Stimulated activated CD4-positive, alpha-beta T cell treated with anti-CD3 and anti-CD28 coated beads, Interleukin-12 subunit alpha, Interleukin-12 subunit beta, amount 100 ng/mL, for 24 hours (primary cell): ENCODE measurements at regions not wholly inside any gene's neighbourhood (a gene's known extent, or its start where the extent isn't known, plus 50 kb on each side); places are given as distances from the start of the nearest gene placed in this dataset.
"Not testable (repeated sequence)": the region's sequence is repeated elsewhere in the genome, so short reads cannot be mapped to it uniquely, and the experiment has no call there.

Experiments used
- DNase-seq, 2 experiments: peaks; one replicate each; pipeline ENCODE4 v3.0.0-alpha.2; 2020; ENCODE audit warnings: low read depth in 2 of 2

DNA sequence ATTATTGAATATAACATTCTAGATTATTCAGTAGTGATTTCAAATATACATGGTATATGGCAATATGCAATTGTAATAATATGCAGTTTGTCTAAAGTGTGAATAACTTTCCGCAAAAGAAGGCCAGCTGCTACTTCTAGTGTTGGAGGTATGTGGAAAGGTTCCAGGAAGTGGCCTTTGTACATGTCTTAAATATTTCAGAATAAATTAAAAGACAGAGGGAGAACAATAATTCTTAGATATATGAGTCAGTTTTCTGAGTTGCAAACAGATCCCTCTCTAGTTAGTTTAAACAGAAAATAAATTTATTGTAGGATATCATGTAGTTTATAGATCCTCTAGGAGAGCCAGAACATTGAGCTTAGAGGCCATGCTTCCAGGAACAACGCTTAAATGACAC is 210.8 kb upstream of the ELL2 start:
- DNase-seq: no peak

GRCh38 chr5:96171973-96172372 is 210.3 kb upstream of the ELL2 start:
- not testable (repeated sequence) for DNase-seq

- DNase-seq: not testable (repeated sequence)
Measured at GRCh38 chr5:96170481-96171125, 209.0 kb upstream of the ELL2 start.

- not testable (repeated sequence) for DNase-seq
Measured at GRCh38 chr5:96168833-96169232, 207.2 kb upstream of the ELL2 start.

GRCh38 chr5:96159043-96159442 is 197.4 kb upstream of the ELL2 start:
- no peak for DNase-seq

GRCh38 chr5:96157841-96158291 is 196.2 kb upstream of the ELL2 start:
- DNase-seq: no peak

DNA sequence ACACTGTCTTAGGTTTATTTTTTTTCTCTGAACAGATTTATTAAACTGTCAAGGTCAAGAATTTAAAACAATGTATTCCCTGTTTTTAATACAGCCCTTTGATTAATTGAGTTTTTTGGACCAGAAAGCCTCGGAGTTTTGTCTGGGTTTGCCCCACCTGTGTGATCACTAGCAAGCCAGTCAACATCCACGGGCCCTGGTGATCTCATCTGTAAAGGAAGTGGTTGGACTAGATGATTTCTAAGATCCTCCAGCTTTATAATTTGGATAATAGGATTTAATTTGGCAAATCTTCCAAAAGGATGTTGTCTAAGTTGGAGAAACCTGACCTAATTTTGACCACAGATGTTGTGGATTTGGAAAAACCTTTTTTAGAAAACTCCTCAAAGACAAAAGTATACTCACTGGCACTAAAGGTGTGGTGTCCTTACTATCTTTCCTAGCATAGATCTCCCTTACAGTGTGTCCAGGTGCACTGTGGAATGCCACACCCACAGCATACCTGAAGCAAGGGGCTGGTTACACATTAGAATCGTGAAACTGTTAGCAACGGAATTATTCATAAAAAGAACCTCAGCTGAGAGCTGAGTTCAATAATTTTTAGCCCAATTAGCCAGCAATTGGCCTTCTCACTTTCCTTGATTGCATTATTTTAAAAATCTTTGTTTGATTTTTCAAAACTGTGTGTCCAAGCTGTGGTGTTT is 195.6 kb upstream of the ELL2 start:
- DNase-seq: no peak

DNA sequence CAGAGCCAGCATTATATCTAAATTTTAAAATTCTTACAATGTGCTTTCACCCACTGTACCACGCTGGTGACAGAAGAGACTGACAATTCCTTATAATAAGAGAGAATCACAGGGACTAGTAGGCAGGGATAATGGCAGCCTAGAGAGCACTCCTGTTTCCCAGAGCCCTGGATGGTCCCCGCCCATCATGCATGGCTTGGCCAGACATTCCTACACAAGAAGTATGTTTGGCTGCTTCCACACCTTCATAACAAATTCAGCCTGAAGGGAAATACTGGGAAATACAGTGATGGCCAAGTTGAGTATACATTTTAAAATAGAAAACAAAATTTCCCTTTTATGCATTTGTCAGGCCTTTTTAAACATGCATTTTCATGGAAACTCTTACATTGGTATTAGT is 193.5 kb upstream of the ELL2 start:
- no peak for DNase-seq

GRCh38 chr5:96151891-96152290 is 190.2 kb upstream of the ELL2 start:
- DNase-seq: no peak

- no peak for DNase-seq
Measured at GRCh38 chr5:96150007-96150406, 188.4 kb upstream of the ELL2 start.

GRCh38 chr5:96149546-96149945 is 187.9 kb upstream of the ELL2 start:
- no peak for DNase-seq

DNA sequence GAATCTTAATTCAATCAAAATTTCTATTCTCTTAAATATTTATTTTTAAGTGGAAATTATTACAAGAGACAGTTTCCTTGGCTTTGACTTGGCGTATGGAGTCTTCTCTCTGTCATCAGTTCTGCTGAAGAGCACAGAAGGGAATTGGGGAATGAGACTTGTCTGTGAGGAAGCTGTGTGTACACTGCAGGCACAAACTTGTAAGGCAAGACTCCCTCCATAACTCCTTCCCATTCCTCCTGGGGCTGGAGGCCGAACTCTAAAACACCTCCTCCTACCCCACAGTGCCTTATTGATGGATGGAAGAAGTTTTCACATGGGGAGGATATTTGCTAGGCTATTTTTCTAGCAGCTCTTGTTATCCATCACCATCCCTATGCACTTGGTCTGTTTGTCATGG is 187.4 kb upstream of the ELL2 start:
- DNase-seq: no peak

- DNase-seq: no peak
Measured at GRCh38 chr5:96148376-96148775, 186.7 kb upstream of the ELL2 start.

DNA sequence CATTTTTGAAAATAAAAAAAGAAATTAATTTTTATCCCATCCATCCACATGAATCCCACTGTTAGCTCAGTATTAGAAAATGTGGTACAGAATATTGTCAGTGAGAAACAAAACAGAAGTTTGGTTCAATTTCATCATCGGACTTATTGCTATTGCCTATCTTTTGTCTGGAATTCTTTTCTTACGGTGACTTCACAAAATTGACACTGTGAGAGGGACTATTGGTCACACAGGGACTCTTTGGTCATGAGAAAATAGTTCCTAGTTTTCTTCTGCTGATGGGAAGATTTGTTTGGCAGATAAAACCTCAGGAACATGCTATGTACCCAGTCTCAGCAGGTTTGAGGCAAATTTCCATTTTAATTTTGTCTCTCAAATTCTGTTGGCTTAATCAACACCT is 186.2 kb upstream of the ELL2 start:
- no peak for DNase-seq

GRCh38 chr5:96146675-96147074 is 185.0 kb upstream of the ELL2 start:
- no peak for DNase-seq

DNA sequence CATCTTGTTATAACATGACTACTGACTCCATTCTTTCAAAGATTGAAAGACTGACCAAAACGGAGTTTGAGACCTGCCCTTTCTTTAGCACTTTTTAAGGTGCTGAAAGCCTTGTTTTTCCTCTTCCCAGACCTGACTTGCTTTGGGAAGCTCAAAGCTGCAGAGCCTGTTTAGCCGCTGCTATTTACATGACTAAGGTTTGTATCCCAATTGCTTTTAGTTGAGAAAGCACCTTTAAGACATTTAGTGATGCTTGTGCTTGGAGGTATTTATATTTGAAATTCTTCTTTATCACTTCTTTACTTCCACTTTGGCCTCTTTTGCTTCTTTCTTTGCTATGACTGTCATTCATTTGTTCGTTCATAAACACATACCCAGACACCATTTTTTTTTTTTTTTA is 182.6 kb upstream of the ELL2 start:
- no peak for DNase-seq

DNA sequence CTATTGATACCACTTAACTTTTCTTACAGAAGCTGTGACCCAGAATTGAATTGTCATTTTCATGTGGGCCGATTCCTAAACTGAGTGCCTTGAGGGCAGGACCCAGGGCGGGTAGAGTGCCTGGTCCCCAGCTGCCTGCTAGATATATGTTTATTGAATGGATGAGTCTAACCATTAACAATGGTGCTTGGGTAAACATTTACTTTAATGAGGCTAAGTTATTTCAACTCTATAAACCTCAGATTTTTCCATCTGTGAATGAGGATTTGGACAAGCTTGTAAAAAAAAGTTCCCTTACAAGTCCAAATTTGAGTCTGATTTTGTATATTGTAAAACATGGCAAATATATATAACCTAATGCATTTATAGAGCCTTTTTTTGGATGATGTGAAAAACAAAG is 181.8 kb upstream of the ELL2 start:
- DNase-seq: no peak

GRCh38 chr5:96142786-96143434 is 181.3 kb upstream of the ELL2 start:
- DNase-seq: no peak

GRCh38 chr5:96142184-96142781 is 180.6 kb upstream of the ELL2 start:
- no peak for DNase-seq

- DNase-seq: no peak
Measured at GRCh38 chr5:96141749-96142148, 180.1 kb upstream of the ELL2 start.

- DNase-seq: no peak
Measured at GRCh38 chr5:96140496-96140895, 178.8 kb upstream of the ELL2 start.

- no peak for DNase-seq
Measured at GRCh38 chr5:96140084-96140483, 178.4 kb upstream of the ELL2 start.

GRCh38 chr5:96134886-96135285 is 173.2 kb upstream of the ELL2 start:
- DNase-seq: no peak
